ENCODE measurements at regions not wholly inside any gene's neighbourhood (a gene's known extent, or its start where the extent isn't known, plus 50 kb on each side); places are given as distances from the start of the nearest gene placed in this dataset.
"Not testable (repeated sequence)": the region's sequence is repeated elsewhere in the genome, so short reads cannot be mapped to it uniquely, and the experiment has no call there.

- DNase-seq (ENCODE audit: low read depth, low spot score): no peak
- no peak overlapping the region for H3K27ac ChIP-seq
Measured at GRCh38 chr13:50128428-50128931, 113.2 kb downstream of the KCNRG start.

- DNase-seq (ENCODE audit: low read depth, low spot score): no peak
- H3K27ac ChIP-seq: no peak overlapping the region
Measured at GRCh38 chr13:50129081-50129705, 113.9 kb downstream of the KCNRG start.

GRCh38 chr13:50129706-50130122 is 114.5 kb downstream of the KCNRG start:
- H3K27ac ChIP-seq: no peak overlapping the region
- no peak for DNase-seq (ENCODE audit: low read depth, low spot score)

GRCh38 chr13:50130123-50130946 is 115.1 kb downstream of the KCNRG start:
- no peak for DNase-seq (ENCODE audit: low read depth, low spot score)
- no peak overlapping the region for H3K27ac ChIP-seq

GRCh38 chr13:50131920-50132903 is 117.0 kb downstream of the KCNRG start:
- no peak overlapping the region for H3K27ac ChIP-seq
- no peak for DNase-seq (ENCODE audit: low read depth, low spot score)

GRCh38 chr13:50132904-50133357 is 117.7 kb downstream of the KCNRG start:
- DNase-seq (ENCODE audit: low read depth, low spot score): no peak
- H3K27ac ChIP-seq: no peak overlapping the region

- no peak for DNase-seq (ENCODE audit: low read depth, low spot score)
- H3K27ac ChIP-seq: no peak overlapping the region
Measured at GRCh38 chr13:50133358-50133953, 118.2 kb downstream of the KCNRG start.

- no peak for DNase-seq (ENCODE audit: low read depth, low spot score)
- H3K27ac ChIP-seq: no peak overlapping the region
Measured at GRCh38 chr13:50136226-50136625, 121.0 kb downstream of the KCNRG start.

GRCh38 chr13:50136678-50137077 is 121.4 kb downstream of the KCNRG start:
- no peak for DNase-seq (ENCODE audit: low read depth, low spot score)
- H3K27ac ChIP-seq: no peak overlapping the region

GRCh38 chr13:50139435-50139934 is 124.2 kb downstream of the KCNRG start:
- not testable (repeated sequence) for H3K27ac ChIP-seq; DNase-seq (ENCODE audit: low read depth, low spot score)

GRCh38 chr13:50140153-50140552 is 124.9 kb downstream of the KCNRG start:
- no peak overlapping the region for H3K27ac ChIP-seq
- no peak for DNase-seq (ENCODE audit: low read depth, low spot score)

GRCh38 chr13:50140581-50141374 is 125.5 kb downstream of the KCNRG start:
- no peak overlapping the region for H3K27ac ChIP-seq
- DNase-seq (ENCODE audit: low read depth, low spot score): no peak

GRCh38 chr13:50141375-50141975 is 126.2 kb downstream of the KCNRG start:
- DNase-seq (ENCODE audit: low read depth, low spot score): no peak
- H3K27ac ChIP-seq: no peak overlapping the region

- H3K27ac ChIP-seq: no peak overlapping the region
- no peak for DNase-seq (ENCODE audit: low read depth, low spot score)
Measured at GRCh38 chr13:50144246-50145160, 129.3 kb downstream of the KCNRG start.

GRCh38 chr13:50149214-50149613 is 134.0 kb downstream of the KCNRG start:
- no peak for DNase-seq (ENCODE audit: low read depth, low spot score)
- no peak overlapping the region for H3K27ac ChIP-seq

GRCh38 chr13:50149932-50150331 is 134.7 kb downstream of the KCNRG start:
- H3K27ac ChIP-seq: no peak overlapping the region
- no peak for DNase-seq (ENCODE audit: low read depth, low spot score)

- no peak for DNase-seq (ENCODE audit: low read depth, low spot score)
Measured at GRCh38 chr13:50152224-50152623, 137.0 kb downstream of the KCNRG start.

More at GRCh38 chr13:50152224-50152623, 137.0 kb downstream of the KCNRG start:
- H3K27ac ChIP-seq: no peak overlapping the region

All from epithelial cell of prostate (primary cell).